Stomach (tissue), 4 donors: ENCODE measurements at regions not wholly inside any gene's neighbourhood (a gene's known extent, or its start where the extent isn't known, plus 50 kb on each side); places are given as distances from the start of the nearest gene placed in this dataset.

Source experiments
- POLR2AphosphoS5 ChIP-seq, 3 donors: sonication (generic); formaldehyde crosslinking; IDR thresholded peaks; one replicate each; pipeline ENCODE4 v1.6.1; 2016; ENCODE audit warnings: antibody characterized with exemption in 3 of 3
- TF ChIP-seq, protein P1 (sequence below), 7 experiments: fragments of 450-650 bp in 4 of 7; fragments of 200-600 bp in 3 of 7; sonication (generic) in 3 of 7; IDR thresholded peaks; one replicate each; pipeline ENCODE4 v1.5.1; 2016 to 2019; ENCODE audit warnings: antibody characterized with exemption in 7 of 7, control low read depth in 2 of 7, mild to moderate bottlenecking in 1 of 7

GRCh38 chr5:130687085-130687733 is 477.8 kb downstream of the HINT1 start:
- TF ChIP-seq, protein P1, sequence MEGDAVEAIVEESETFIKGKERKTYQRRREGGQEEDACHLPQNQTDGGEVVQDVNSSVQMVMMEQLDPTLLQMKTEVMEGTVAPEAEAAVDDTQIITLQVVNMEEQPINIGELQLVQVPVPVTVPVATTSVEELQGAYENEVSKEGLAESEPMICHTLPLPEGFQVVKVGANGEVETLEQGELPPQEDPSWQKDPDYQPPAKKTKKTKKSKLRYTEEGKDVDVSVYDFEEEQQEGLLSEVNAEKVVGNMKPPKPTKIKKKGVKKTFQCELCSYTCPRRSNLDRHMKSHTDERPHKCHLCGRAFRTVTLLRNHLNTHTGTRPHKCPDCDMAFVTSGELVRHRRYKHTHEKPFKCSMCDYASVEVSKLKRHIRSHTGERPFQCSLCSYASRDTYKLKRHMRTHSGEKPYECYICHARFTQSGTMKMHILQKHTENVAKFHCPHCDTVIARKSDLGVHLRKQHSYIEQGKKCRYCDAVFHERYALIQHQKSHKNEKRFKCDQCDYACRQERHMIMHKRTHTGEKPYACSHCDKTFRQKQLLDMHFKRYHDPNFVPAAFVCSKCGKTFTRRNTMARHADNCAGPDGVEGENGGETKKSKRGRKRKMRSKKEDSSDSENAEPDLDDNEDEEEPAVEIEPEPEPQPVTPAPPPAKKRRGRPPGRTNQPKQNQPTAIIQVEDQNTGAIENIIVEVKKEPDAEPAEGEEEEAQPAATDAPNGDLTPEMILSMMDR (IDR thresholded peaks at IDR 0.05) = no peak
- TF ChIP-seq POLR2AphosphoS5 (IDR thresholded peaks at IDR 0.05) = no peak
